Vagina (tissue), 2 donors: ENCODE measurements at regions not wholly inside any gene's neighbourhood (a gene's known extent, or its start where the extent isn't known, plus 50 kb on each side); places are given as distances from the start of the nearest gene placed in this dataset.

Source experiments
- POLR2A ChIP-seq, 2 donors: fragments of 450-650 bp; IDR thresholded peaks; one replicate each; pipeline ENCODE4 v1.6.1; 2017; ENCODE audit warnings: antibody characterized with exemption in 2 of 2, mild to moderate bottlenecking in 2 of 2, moderate library complexity in 2 of 2
- TF ChIP-seq, protein P1 (sequence below), 3 experiments: fragments of 450-650 bp in 2 of 3; fragments of 200-600 bp in 1 of 3; sonication (generic) in 1 of 3; IDR thresholded peaks; one replicate each; pipeline ENCODE4 v1.5.1; 2017 to 2019; ENCODE audit warnings: antibody characterized with exemption in 3 of 3, mild to moderate bottlenecking in 2 of 3, moderate library complexity in 2 of 3

DNA sequence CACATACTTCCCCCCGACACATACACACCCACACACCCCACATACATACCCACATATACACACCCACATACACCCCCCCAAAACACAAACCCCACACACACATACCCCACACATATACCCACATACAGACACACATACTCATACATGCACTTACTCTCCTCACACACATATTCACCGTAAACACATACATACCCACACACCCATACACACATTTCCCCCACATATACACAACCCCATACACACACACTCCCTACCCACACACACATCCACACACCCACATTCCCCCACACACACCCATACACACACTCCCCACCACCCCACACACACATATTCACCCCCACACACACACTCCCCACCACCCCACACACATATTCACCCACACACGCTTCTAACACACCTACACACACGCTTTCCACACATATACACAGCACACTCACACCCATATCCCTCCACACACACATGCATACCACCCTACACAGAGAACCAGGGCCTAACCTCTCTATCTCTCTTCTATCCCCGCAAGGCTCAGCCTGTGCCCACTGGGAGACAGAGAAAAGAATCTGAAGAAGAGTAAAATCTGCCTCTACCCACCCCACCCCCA lies 182.4 kb upstream of the ETAA1 start:
- TF ChIP-seq, protein P1, sequence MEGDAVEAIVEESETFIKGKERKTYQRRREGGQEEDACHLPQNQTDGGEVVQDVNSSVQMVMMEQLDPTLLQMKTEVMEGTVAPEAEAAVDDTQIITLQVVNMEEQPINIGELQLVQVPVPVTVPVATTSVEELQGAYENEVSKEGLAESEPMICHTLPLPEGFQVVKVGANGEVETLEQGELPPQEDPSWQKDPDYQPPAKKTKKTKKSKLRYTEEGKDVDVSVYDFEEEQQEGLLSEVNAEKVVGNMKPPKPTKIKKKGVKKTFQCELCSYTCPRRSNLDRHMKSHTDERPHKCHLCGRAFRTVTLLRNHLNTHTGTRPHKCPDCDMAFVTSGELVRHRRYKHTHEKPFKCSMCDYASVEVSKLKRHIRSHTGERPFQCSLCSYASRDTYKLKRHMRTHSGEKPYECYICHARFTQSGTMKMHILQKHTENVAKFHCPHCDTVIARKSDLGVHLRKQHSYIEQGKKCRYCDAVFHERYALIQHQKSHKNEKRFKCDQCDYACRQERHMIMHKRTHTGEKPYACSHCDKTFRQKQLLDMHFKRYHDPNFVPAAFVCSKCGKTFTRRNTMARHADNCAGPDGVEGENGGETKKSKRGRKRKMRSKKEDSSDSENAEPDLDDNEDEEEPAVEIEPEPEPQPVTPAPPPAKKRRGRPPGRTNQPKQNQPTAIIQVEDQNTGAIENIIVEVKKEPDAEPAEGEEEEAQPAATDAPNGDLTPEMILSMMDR (IDR thresholded peaks at IDR 0.05), result no peak
- no peak for TF ChIP-seq POLR2A (IDR thresholded peaks at IDR 0.05)
